IPS-18a (cell line): ENCODE measurements at regions not wholly inside any gene's neighbourhood (a gene's known extent, or its start where the extent isn't known, plus 50 kb on each side); places are given as distances from the start of the nearest gene placed in this dataset.

Experiments used
- H3K27ac ChIP-seq: one replicate; pipeline ENCODE4 v1.5.1; 2013; ENCODE audit warnings: low read length
- H3K27me3 ChIP-seq: one replicate; pipeline ENCODE4 v1.6.1; 2013; ENCODE audit warnings: mild to moderate bottlenecking, low read length; ENCODE audit not compliant: control insufficient read depth, insufficient read depth
- H3K36me3 ChIP-seq: one replicate; pipeline ENCODE4 v1.6.1; 2013; ENCODE audit warnings: low read depth, low read length; ENCODE audit not compliant: control insufficient read depth
- H3K4me1 ChIP-seq: one replicate; pipeline ENCODE4 v1.6.1; 2013; ENCODE audit warnings: low read depth, low read length; ENCODE audit not compliant: control insufficient read depth
- H3K4me3 ChIP-seq: one replicate; pipeline ENCODE4 v1.5.1; 2013; ENCODE audit warnings: low read length
- H3K9ac ChIP-seq: one replicate; pipeline ENCODE4 v1.6.1; 2013; ENCODE audit warnings: mild to moderate bottlenecking, low read length, moderate library complexity
- H3K9me3 ChIP-seq: one replicate; pipeline ENCODE4 v1.6.1; 2013; ENCODE audit warnings: low read depth, low read length; ENCODE audit not compliant: control insufficient read depth

- H3K27me3 ChIP-seq, result no peaks in the 10 kb centered on the region
- no peaks in the 10 kb centered on the region for H3K9me3 ChIP-seq
- H3K27ac ChIP-seq, result no peak overlapping the region
- H3K9ac ChIP-seq, result no peak overlapping the region
- no peaks in the 10 kb centered on the region for H3K36me3 ChIP-seq
- H3K4me3 ChIP-seq, result no peak overlapping the region
- peaks cover 10% of the 10 kb centered on the region for H3K4me1 ChIP-seq
Observed at GRCh38 chr3:24582431-24583403, 88.1 kb upstream of the THRB start.

DNA sequence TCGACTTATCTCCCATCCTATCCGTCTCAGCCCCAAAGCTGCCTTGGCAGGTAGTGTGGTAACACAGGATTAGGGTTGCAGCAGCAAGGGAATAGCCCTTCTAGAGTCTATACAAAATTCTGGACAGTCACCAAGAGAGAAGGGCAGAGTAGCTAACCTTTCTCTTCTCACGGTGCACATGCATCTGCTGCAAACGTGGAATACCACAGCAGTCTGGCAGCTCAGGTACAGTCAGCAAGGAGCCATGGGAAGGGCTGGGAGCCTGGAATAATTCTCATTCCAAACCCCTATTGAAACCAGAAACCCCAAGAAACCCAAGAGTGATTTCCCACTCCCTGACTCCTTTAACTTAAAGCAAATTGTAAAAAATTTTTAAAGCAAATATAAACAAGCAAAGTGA is 92.3 kb upstream of the THRB start:
- H3K4me3 ChIP-seq, result no peak overlapping the region
- H3K36me3 ChIP-seq, result no peaks in the 10 kb centered on the region
- no peak overlapping the region for H3K9ac ChIP-seq
- no peaks in the 10 kb centered on the region for H3K27me3 ChIP-seq
- no peaks in the 10 kb centered on the region for H3K4me1 ChIP-seq
- H3K27ac ChIP-seq, result no peak overlapping the region
- no peaks in the 10 kb centered on the region for H3K9me3 ChIP-seq

- H3K36me3 ChIP-seq, result no peaks in the 10 kb centered on the region
- no peak overlapping the region for H3K4me3 ChIP-seq
- H3K27ac ChIP-seq, result no peak overlapping the region
- H3K9ac ChIP-seq, result no peak overlapping the region
- H3K27me3 ChIP-seq, result no peaks in the 10 kb centered on the region
- H3K9me3 ChIP-seq, result no peaks in the 10 kb centered on the region
- no peaks in the 10 kb centered on the region for H3K4me1 ChIP-seq
Observed at GRCh38 chr3:24588629-24589512, 94.2 kb upstream of the THRB start.

DNA sequence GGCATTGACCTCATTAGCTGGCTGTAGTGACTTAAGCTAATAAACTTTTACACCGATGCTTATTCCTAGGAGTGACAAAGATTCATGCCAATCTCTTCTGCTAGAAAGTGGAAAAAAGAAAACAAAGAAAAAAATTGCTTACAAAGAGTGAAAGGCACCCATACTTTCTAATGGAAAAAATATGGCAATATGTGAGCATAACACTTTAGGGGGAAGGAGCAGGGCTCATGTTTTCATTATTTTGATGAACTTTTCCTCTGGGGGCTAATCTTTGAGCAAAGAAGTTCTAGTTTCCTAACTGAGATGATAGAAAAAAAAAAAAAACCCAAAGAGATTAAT is 94.8 kb upstream of the THRB start:
- Histone ChIP-seq H3K27me3 (no peaks in the 10 kb centered on the region), H3K4me1 (no peaks in the 10 kb centered on the region), H3K9ac (no peak overlapping the region), H3K36me3 (no peaks in the 10 kb centered on the region), H3K4me3 (no peak overlapping the region), H3K27ac (no peak overlapping the region), H3K9me3 (no peaks in the 10 kb centered on the region)

DNA sequence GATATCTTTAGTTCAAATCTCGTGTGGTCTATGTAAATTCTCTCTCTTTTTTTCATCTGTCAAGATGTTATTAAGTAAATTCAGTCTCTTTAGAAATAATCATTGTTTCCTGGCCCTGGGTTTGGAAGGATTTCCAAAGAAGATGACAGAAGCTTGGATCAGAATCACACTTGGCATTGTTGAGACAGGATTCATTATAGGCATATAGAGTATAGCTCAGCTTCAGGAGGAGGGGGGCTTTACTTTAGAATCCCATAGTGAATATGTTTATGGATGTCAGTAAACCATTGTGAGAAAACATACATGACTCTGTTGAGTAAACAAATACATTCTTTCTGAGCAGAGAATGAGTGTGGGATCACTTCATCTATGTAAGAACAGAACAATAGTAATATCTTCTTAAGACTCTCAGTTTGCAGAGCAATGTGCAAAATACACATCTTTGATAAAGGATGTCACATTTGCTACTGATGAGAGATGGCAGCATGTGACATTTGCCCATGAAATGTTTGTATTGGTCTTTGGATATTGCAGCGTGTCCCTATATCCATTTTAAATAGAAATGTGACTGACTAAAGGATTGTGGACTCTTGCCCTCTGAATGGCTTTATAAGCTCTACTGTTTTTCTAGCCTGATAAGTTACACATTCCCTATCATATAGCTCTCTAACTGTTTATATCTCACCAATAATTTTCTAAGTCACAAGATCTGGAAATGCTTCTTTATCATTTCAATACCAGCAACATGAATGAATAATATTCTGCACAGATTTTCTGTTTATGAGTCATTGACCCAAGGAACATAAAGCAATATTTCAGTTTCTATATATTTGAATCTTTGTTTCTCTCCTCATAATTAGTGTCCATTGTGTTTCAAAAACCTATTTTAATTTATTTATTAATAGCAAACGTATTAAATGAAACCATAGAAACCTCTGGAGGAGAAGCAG is 95.6 kb upstream of the THRB start:
- no peaks in the 10 kb centered on the region for H3K9me3 ChIP-seq
- H3K36me3 ChIP-seq, result no peaks in the 10 kb centered on the region
- no peak overlapping the region for H3K9ac ChIP-seq
- no peak overlapping the region for H3K27ac ChIP-seq
- no peaks in the 10 kb centered on the region for H3K4me1 ChIP-seq
- no peaks in the 10 kb centered on the region for H3K27me3 ChIP-seq
- H3K4me3 ChIP-seq, result no peak overlapping the region

DNA sequence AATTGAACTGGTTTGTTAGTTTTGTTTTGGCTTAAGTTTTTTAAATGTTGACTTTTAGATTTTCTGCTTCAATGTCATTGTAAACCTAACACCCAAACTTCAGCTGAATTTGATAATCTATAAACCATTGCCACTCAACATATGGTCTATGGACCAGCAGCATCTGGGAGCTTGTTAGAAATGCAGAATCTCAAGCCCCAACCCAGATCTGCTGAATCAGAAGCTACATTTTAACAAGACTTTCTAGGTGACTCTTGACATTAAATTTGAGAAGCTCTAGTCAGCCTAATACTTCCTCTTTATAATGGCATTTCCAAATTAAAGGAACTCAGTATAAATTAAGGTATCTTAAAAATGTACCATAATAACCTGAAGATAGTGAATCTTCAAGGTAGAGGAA is 96.5 kb upstream of the THRB start:
- H3K4me1 ChIP-seq, result no peaks in the 10 kb centered on the region
- H3K27ac ChIP-seq, result no peak overlapping the region
- no peaks in the 10 kb centered on the region for H3K27me3 ChIP-seq
- H3K9me3 ChIP-seq, result no peaks in the 10 kb centered on the region
- no peak overlapping the region for H3K4me3 ChIP-seq
- no peaks in the 10 kb centered on the region for H3K36me3 ChIP-seq
- H3K9ac ChIP-seq, result no peak overlapping the region

DNA sequence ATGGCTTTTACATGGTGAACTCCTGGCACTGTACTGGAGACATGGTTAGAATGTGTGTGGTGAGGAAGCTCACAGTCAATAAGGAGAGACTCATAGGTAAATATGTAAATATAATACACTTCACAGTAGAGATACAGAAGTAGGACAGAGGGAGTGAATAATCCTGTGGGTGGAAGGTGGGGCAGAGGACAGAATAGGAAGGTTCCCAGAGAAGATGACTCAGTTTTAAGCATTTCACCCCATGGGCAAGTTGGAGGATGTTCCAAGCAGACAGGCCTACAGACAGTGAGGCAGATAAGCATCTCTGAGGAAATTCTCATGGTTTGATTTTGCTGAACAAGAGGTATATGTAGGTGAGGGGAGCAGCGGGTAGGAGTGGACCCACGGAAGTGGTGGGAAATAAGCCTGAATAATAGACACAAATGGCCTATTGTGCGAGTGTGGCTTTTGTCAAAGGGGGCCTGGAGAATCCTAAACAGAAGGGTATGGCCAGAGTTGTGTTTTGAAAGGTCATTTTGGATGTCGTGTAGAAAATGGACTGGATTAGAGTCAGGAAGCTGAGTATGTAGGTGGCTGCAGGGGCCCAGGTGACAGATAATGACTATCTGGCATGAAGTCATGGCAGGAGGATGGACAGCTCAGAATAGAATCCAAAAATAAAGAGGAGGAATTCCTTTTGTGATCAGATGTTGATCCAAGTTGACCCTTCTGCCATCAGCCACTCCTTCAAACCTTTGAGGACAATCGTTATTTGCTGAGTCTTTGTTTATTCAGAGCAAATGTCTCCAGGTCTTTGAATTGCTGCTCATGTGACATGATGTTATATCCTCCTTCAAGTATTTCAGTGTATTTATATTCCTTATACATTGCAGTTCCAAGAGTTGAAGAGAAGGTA is 97.3 kb upstream of the THRB start:
- Histone ChIP-seq H3K27me3 (no peaks in the 10 kb centered on the region), H3K9ac (no peak overlapping the region), H3K4me1 (no peaks in the 10 kb centered on the region), H3K36me3 (no peaks in the 10 kb centered on the region), H3K27ac (no peak overlapping the region), H3K4me3 (no peak overlapping the region), H3K9me3 (no peaks in the 10 kb centered on the region)

DNA sequence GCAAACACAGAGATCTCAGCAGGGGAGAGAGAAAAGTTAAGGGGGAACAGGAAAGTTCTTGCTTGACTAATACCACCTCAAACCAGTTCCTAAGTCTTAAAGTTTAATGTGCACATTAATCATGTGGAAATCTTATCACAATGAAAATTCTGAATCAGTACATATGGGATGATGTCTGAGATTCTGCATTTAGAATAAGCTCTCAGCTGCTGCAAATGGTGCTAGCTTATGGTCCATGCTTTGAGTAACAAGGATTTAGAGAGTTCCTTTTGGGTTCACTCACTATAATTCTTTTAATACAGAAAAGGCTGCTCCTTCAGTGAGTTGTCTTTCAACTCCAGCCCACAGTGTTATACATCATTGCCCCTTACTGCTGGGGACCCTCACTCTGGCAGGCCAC is 99.5 kb upstream of the THRB start:
- no peak overlapping the region for H3K9ac ChIP-seq
- H3K9me3 ChIP-seq, result no peaks in the 10 kb centered on the region
- H3K4me3 ChIP-seq, result no peak overlapping the region
- no peaks in the 10 kb centered on the region for H3K36me3 ChIP-seq
- H3K4me1 ChIP-seq, result no peaks in the 10 kb centered on the region
- H3K27me3 ChIP-seq, result no peaks in the 10 kb centered on the region
- H3K27ac ChIP-seq, result no peak overlapping the region

- no peaks in the 10 kb centered on the region for H3K9me3 ChIP-seq
- no peak overlapping the region for H3K27ac ChIP-seq
- no peaks in the 10 kb centered on the region for H3K27me3 ChIP-seq
- H3K9ac ChIP-seq, result no peak overlapping the region
- no peaks in the 10 kb centered on the region for H3K4me1 ChIP-seq
- no peaks in the 10 kb centered on the region for H3K36me3 ChIP-seq
- H3K4me3 ChIP-seq, result no peak overlapping the region
Observed at GRCh38 chr3:24595796-24596195, 101.1 kb upstream of the THRB start.

DNA sequence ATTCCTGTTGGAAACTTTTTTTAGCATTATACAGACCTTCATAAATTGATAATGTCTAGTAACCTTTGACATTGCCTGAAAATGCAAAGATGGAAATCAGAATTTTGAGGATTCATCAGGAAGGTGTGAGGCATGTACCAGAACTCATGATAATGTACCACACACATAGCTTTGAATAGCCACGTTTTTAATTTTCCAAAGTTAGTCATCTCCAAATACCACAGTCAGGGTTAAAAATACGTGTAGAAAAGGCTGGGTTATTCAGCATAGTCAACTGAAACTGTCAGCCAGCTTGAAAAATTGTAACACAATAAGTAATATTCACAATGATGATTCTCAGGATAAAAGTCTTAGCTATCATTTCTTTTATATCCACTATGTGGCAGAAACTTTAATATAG is 102.0 kb upstream of the THRB start:
- Histone ChIP-seq H3K4me1 (no peaks in the 10 kb centered on the region), H3K9me3 (no peaks in the 10 kb centered on the region), H3K9ac (no peak overlapping the region), H3K27me3 (no peaks in the 10 kb centered on the region), H3K27ac (no peak overlapping the region), H3K4me3 (no peak overlapping the region), H3K36me3 (no peaks in the 10 kb centered on the region)
